HepG2 (cell line): ENCODE measurements at regions not wholly inside any gene's neighbourhood (a gene's known extent, or its start where the extent isn't known, plus 50 kb on each side); places are given as distances from the start of the nearest gene placed in this dataset.

ENCODE experiments used
- ATAC-seq: fragments of 200-7000 bp; cut with Tn5 transposase; 3 replicates; pipeline ENCODE4 v1.9.1; 2020; ENCODE audit warnings: mild to moderate bottlenecking, moderate library complexity
- BruUV-seq: library from RNA; stranded (reverse); fragments of 400-500 nt; replicated peaks from 2 replicates; lab custom pipeline; 2021; lab: Mats Ljungman, UMichigan
- CTCF ChIA-PET: fragments of 300-600 bp; formaldehyde crosslinking; extraction: SDS; loops from one replicate; lab custom pipeline; 2021; ENCODE audit warnings: low total read pairs, inconsistent platforms, low intra/inter-chr PET ratio; lab: Yijun Ruan, JAX
- POLR2A ChIA-PET: fragments of 350-600 bp; sonication (Branson Sonifier 250); formaldehyde crosslinking; loops from one replicate; lab custom pipeline; 2020; ENCODE audit warnings: antibody characterized with exemption, inconsistent platforms; lab: Yijun Ruan, JAX
- DNase-seq: peaks from one replicate; pipeline ENCODE4 v3.0.0-alpha.2; 2015; ENCODE audit warnings: low spot score
- FAIRE-seq: peaks from 3 replicates; lab custom pipeline; 2011; peaks lifted over from hg19 to GRCh38; lab: Jason Lieb, UNC
- H2AFZ ChIP-seq: one replicate; pipeline ENCODE4 v1.6.1; 2011; ENCODE audit warnings: low read length, inconsistent platforms
- H3K27ac ChIP-seq: fragments of 300-600 bp; 3 replicates; pipeline ENCODE4 v1.8.0; 2011; ENCODE audit warnings: mixed run types, mild to moderate bottlenecking, mixed read lengths, low read length, inconsistent platforms; ENCODE audit not compliant: insufficient read depth; ENCODE audit errors: extremely low read length
- H3K27me3 ChIP-seq, 2 experiments: fragments of 200-600 bp in 1 of 2; 2 replicates in 1 of 2; 3 replicates in 1 of 2; pipeline versions ENCODE4 v1.6.0 to v1.8.0; 2011; ENCODE audit warnings: low read length in 2 of 2, mild to moderate bottlenecking in 2 of 2, moderate library complexity in 2 of 2, inconsistent platforms in 1 of 2; ENCODE audit not compliant: insufficient read depth in 2 of 2, control insufficient read depth in 1 of 2
- H3K36me3 ChIP-seq, 2 experiments: fragments of 200-600 bp in 1 of 2; replicated peaks in 1 of 2; 2 replicates in 1 of 2; 3 replicates in 1 of 2; pipeline versions ENCODE4 v1.5.1 to v1.8.0; 2011; ENCODE audit warnings: low read length in 2 of 2, inconsistent platforms in 1 of 2; ENCODE audit not compliant: insufficient read depth in 2 of 2, control insufficient read depth in 1 of 2
- H3K4me1 ChIP-seq: 2 replicates; pipeline ENCODE4 v1.5.1; 2012; ENCODE audit warnings: low read length, inconsistent platforms; ENCODE audit not compliant: insufficient read depth
- H3K4me2 ChIP-seq: 2 replicates; pipeline ENCODE4 v1.6.0; 2011; ENCODE audit warnings: low read depth, low read length, inconsistent platforms
- H3K4me3 ChIP-seq, 3 experiments: fragments of 200-600 bp in 1 of 3; sonication (generic), shearing (Covaris generic) in 1 of 3; replicated peaks in 1 of 3; 2 replicates each; pipeline ENCODE4 v1.5.1; 2011 to 2016; ENCODE audit warnings: low read length in 3 of 3, inconsistent platforms in 2 of 3, low read depth in 2 of 3, mild to moderate bottlenecking in 2 of 3, control low read depth in 1 of 3, mixed read lengths in 1 of 3; ENCODE audit not compliant: insufficient read depth in 1 of 3
- H3K79me2 ChIP-seq: one replicate; pipeline ENCODE4 v1.6.1; 2011; ENCODE audit warnings: low read length, inconsistent platforms; ENCODE audit not compliant: insufficient read depth
- H3K9ac ChIP-seq: 2 replicates; pipeline ENCODE4 v1.6.0; 2011; ENCODE audit warnings: mild to moderate bottlenecking, low read depth, low read length, inconsistent platforms; ENCODE audit not compliant: insufficient read depth
- H3K9me3 ChIP-seq: 2 replicates; pipeline ENCODE4 v1.5.1; 2012; ENCODE audit warnings: mild to moderate bottlenecking, low read length
- H4K20me1 ChIP-seq: 2 replicates; pipeline ENCODE4 v1.6.0; 2011; ENCODE audit warnings: inconsistent platforms, mild to moderate bottlenecking, low read length, moderate library complexity; ENCODE audit not compliant: insufficient read depth
- CCAR2 ChIP-seq: fragments of 200-400 bp; formaldehyde crosslinking; optimal IDR thresholded peaks from 2 replicates; pipeline ENCODE3; 2018; ENCODE audit warnings: low read depth, mild to moderate bottlenecking, low read length, moderate library complexity
- REPIN1 ChIP-seq: sonication (generic); formaldehyde crosslinking; IDR thresholded peaks from 2 replicates; pipeline ENCODE4 v1.8.0; 2022; ENCODE audit warnings: missing genetic modification reagents, low read depth, mild to moderate bottlenecking, borderline replicate concordance
- SAP130 ChIP-seq: IDR thresholded peaks from 2 replicates; pipeline ENCODE4 v1.6.1; 2016; ENCODE audit warnings: low read depth
- WIZ ChIP-seq: sonication (generic); formaldehyde crosslinking; IDR thresholded peaks from 2 replicates; pipeline ENCODE4 v1.5.1; 2020; ENCODE audit warnings: mild to moderate bottlenecking, missing genetic modification reagents
- ZBTB38 ChIP-seq: sonication (generic); formaldehyde crosslinking; IDR thresholded peaks from 2 replicates; pipeline ENCODE4 v1.5.1; 2020; ENCODE audit warnings: mild to moderate bottlenecking, missing genetic modification reagents
- ZNF547 ChIP-seq: sonication (generic); formaldehyde crosslinking; IDR thresholded peaks from 2 replicates; pipeline ENCODE4 v1.5.1; 2020; ENCODE audit warnings: mild to moderate bottlenecking, missing genetic modification reagents
- ZNF775 ChIP-seq: sonication (generic); formaldehyde crosslinking; IDR thresholded peaks from 2 replicates; pipeline ENCODE4 v1.4.0; 2020; ENCODE audit warnings: missing genetic modification reagents, mild to moderate bottlenecking, moderate library complexity, borderline replicate concordance
- WGBS: methylation state at CpG from one replicate; pipeline ENCODE4 v1.1.6; 2017; ENCODE audit warnings: low lambda C conversion rate; 5-methylcytosine and 5-hydroxymethylcytosine counted together
- in situ Hi-C: cut with HindIII; loops from 2 replicates; pipeline ENCODE4 v1.10.0; 2017; ENCODE audit warnings: low pct_unique_long_range_greater_than_20kb; ENCODE audit not compliant: extremely low pct_ligation_motif_present
- intact Hi-C: fragments of 100-400 bp; cut with micrococcal nuclease; formaldehyde crosslinking; loops from one replicate; pipeline ENCODE4 v1.10.0; 2022; ENCODE audit not compliant: unreplicated experiment
- TF ChIP-seq, protein P1 (sequence below): sonication (generic); formaldehyde crosslinking; IDR thresholded peaks from 2 replicates; pipeline ENCODE4 v1.8.0; 2022; ENCODE audit warnings: missing genetic modification reagents, low read depth, mild to moderate bottlenecking, borderline replicate concordance
- TF ChIP-seq, protein P2 (sequence below): sonication (generic); formaldehyde crosslinking; IDR thresholded peaks from 2 replicates; pipeline ENCODE4 v1.5.0; 2020; ENCODE audit warnings: mild to moderate bottlenecking, low read depth, missing genetic modification reagents, borderline replicate concordance
- TF ChIP-seq, protein P3 (sequence below): sonication (generic); formaldehyde crosslinking; conservative IDR thresholded peaks from 2 replicates; pipeline ENCODE4 v1.4.0; 2020; ENCODE audit warnings: missing genetic modification reagents
- TF ChIP-seq, protein P4 (sequence below): sonication (generic); formaldehyde crosslinking; IDR thresholded peaks from 2 replicates; pipeline ENCODE4 v1.4.0; 2020; ENCODE audit warnings: missing genetic modification reagents, low read depth, mild to moderate bottlenecking, borderline replicate concordance

DNA sequence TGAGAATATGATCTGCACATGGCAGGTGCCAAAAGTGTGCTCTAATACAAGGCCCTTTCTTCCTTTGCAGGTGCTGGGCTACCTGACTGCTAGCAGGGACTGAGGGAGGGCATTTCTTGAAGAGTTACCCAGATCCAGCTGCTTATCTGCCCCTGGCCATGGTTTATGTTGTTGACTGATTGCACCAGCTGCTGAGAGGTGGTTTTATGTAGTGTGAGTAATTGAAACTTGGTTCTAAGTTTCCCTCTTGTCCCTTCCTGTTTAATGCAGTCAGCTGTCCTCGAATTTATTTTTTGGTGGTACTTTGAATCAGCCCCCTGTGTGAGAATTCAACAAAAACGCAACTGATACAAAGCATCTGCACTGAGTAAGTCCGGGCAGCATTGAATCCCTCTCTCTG lies 288.3 kb upstream of the C2CD4B start:
- FAIRE-seq (no peak), ATAC-seq (no peak), DNase-seq (no peak)
- Histone ChIP-seq H3K79me2 (no peaks in the 10 kb centered on the region), H3K27me3 (no peaks in the 10 kb centered on the region), H3K4me2 (no peak overlapping the region), H3K27ac (no peak overlapping the region), H3K36me3 (no peaks in the 10 kb centered on the region), H2AFZ (no peak overlapping the region), H4K20me1 (no peaks in the 10 kb centered on the region), H3K9ac (no peak overlapping the region), H3K4me1 (peaks cover 24% of the 10 kb centered on the region), H3K9me3 (no peaks in the 10 kb centered on the region), H3K4me3 (no peak overlapping the region)
- WGBS: 68% methylated on average over 3 of the region's 3 CpGs
- ChIA-PET POLR2A (no interaction called here), CTCF (no interaction called here)
- TF ChIP-seq WIZ (CRISPR knock-in tag) (no peak), SAP130 (CRISPR knock-in tag) (no peak), CCAR2 (no peak), ZBTB38 (CRISPR knock-in tag) (no peak), ZNF547 (no peak), REPIN1 (no peak), ZNF775 (CRISPR knock-in tag) (no peak)
- TF ChIP-seq, protein P1, sequence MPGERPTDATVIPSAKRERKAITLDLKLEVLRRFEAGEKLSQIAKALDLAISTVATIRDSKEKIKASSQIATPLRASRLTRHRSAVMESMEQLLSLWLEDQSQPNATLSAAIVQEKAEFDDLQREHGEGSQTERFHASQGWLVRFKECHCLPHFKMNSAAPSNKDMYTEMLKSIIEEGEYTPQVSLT (CRISPR knock-in tag): no peak
- TF ChIP-seq, protein P2, sequence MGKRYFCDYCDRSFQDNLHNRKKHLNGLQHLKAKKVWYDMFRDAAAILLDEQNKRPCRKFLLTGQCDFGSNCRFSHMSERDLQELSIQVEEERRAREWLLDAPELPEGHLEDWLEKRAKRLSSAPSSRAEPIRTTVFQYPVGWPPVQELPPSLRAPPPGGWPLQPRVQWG (CRISPR knock-in tag): no peak
- TF ChIP-seq, protein P3, sequence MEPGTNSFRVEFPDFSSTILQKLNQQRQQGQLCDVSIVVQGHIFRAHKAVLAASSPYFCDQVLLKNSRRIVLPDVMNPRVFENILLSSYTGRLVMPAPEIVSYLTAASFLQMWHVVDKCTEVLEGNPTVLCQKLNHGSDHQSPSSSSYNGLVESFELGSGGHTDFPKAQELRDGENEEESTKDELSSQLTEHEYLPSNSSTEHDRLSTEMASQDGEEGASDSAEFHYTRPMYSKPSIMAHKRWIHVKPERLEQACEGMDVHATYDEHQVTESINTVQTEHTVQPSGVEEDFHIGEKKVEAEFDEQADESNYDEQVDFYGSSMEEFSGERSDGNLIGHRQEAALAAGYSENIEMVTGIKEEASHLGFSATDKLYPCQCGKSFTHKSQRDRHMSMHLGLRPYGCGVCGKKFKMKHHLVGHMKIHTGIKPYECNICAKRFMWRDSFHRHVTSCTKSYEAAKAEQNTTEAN: no peak
- TF ChIP-seq, protein P4, sequence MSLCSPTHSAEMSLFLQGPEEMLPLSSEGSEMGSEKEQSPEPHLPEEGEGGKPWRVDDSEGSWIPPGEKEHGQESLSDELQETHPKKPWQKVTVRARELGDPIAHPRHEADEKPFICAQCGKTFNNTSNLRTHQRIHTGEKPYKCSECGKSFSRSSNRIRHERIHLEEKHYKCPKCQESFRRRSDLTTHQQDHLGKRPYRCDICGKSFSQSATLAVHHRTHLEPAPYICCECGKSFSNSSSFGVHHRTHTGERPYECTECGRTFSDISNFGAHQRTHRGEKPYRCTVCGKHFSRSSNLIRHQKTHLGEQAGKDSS: no peak
- intact Hi-C loops: no loop called here
- no TSS peak for BruUV-seq
- in situ Hi-C loops: no loop called here
